Tibial nerve (tissue), 3 donors: ENCODE measurements at regions not wholly inside any gene's neighbourhood (a gene's known extent, or its start where the extent isn't known, plus 50 kb on each side); places are given as distances from the start of the nearest gene placed in this dataset.

Experiments used
- POLR2A ChIP-seq, 2 donors: fragments of 450-650 bp; IDR thresholded peaks; one replicate each; pipeline ENCODE4 v1.6.1; 2017; ENCODE audit warnings: antibody characterized with exemption in 2 of 2, mild to moderate bottlenecking in 2 of 2, moderate library complexity in 2 of 2
- TF ChIP-seq, protein P1 (sequence below), 5 experiments: fragments of 200-600 bp in 3 of 5; fragments of 450-650 bp in 2 of 5; sonication (generic) in 3 of 5; IDR thresholded peaks; one replicate each; pipeline ENCODE4 v1.5.1; 2016 to 2019; ENCODE audit warnings: antibody characterized with exemption in 5 of 5, mild to moderate bottlenecking in 3 of 5, moderate library complexity in 2 of 5

DNA sequence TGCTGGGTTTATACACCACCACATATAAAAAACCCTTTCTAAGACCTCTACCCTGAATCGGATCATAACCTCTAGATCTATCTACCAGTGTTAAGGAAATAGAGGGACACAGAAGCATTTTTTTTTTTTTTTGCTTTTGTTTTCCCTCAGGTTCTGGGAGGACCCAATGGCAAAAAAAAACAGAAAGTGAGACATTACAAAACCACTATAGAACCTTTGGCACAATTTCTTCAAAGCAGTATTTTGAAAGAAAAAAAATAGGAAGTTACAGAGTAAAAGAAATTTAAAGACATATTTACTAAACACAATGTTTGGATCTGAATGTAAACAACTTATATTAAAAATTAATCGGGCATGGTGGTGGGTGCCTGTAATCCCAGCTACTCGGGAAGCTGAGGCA, 1258.7 kb upstream of the GJE1 start:
- no peak for TF ChIP-seq POLR2A (IDR thresholded peaks at IDR 0.05)
- TF ChIP-seq, protein P1, sequence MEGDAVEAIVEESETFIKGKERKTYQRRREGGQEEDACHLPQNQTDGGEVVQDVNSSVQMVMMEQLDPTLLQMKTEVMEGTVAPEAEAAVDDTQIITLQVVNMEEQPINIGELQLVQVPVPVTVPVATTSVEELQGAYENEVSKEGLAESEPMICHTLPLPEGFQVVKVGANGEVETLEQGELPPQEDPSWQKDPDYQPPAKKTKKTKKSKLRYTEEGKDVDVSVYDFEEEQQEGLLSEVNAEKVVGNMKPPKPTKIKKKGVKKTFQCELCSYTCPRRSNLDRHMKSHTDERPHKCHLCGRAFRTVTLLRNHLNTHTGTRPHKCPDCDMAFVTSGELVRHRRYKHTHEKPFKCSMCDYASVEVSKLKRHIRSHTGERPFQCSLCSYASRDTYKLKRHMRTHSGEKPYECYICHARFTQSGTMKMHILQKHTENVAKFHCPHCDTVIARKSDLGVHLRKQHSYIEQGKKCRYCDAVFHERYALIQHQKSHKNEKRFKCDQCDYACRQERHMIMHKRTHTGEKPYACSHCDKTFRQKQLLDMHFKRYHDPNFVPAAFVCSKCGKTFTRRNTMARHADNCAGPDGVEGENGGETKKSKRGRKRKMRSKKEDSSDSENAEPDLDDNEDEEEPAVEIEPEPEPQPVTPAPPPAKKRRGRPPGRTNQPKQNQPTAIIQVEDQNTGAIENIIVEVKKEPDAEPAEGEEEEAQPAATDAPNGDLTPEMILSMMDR (IDR thresholded peaks at IDR 0.05): no peak
